ENCODE measurements at regions not wholly inside any gene's neighbourhood (a gene's known extent, or its start where the extent isn't known, plus 50 kb on each side); places are given as distances from the start of the nearest gene placed in this dataset.

- Mint-ChIP-seq H3K9me3 (peaks cover 0 to 3% (median 0%) of the 10 kb centered on the region in 6 donors), H3K27me3 (ENCODE audit: low read depth in 3 of 3) (peaks cover 2 to 15% (median 4%) of the 10 kb centered on the region in 3 donors), H3K27ac (no peak overlapping the region), H3K36me3 (peaks cover 0 to 3% (median 0%) of the 10 kb centered on the region in 3 donors), H3K4me1 (peaks cover 9 to 14% of the 10 kb centered on the region in 2 donors), H3K4me3 (no peak overlapping the region)
- no peak for DNase-seq
Measured at GRCh38 chr12:107336695-107337094, 243.3 kb upstream of the CRY1 start.

- H3K27me3 Mint-ChIP-seq (ENCODE audit: low read depth in 3 of 3) = peaks cover 0 to 15% (median 2%) of the 10 kb centered on the region in 3 donors
- H3K4me3 Mint-ChIP-seq = no peak overlapping the region
- DNase-seq = no peak
- peaks cover 8% of the 10 kb centered on the region in 2 donors for H3K4me1 Mint-ChIP-seq
- no peak overlapping the region for H3K27ac Mint-ChIP-seq
- H3K9me3 Mint-ChIP-seq = peaks cover 0 to 3% (median 0%) of the 10 kb centered on the region in 6 donors
- H3K36me3 Mint-ChIP-seq = peaks cover 0 to 3% (median 0%) of the 10 kb centered on the region in 3 donors
Measured at GRCh38 chr12:107337346-107338095, 244.2 kb upstream of the CRY1 start.

GRCh38 chr12:107339487-107339886 is 246.1 kb upstream of the CRY1 start:
- H3K36me3 Mint-ChIP-seq = peaks cover 0 to 3% (median 0%) of the 10 kb centered on the region in 3 donors
- H3K4me3 Mint-ChIP-seq = no peak overlapping the region
- no peak for DNase-seq
- H3K27me3 Mint-ChIP-seq (ENCODE audit: low read depth in 3 of 3) = peaks cover 0 to 10% (median 4%) of the 10 kb centered on the region in 3 donors
- H3K9me3 Mint-ChIP-seq = no peaks in the 10 kb centered on the region
- H3K27ac Mint-ChIP-seq = peak overlapping the region in 1 of 6 donors; percentile 25
- no peaks in the 10 kb centered on the region for H3K4me1 Mint-ChIP-seq

GRCh38 chr12:107339932-107340331 is 246.6 kb upstream of the CRY1 start:
- no peaks in the 10 kb centered on the region for H3K4me1 Mint-ChIP-seq
- H3K27ac Mint-ChIP-seq = no peak overlapping the region
- H3K27me3 Mint-ChIP-seq (ENCODE audit: low read depth in 3 of 3) = peaks cover 0 to 8% (median 3%) of the 10 kb centered on the region in 3 donors
- H3K36me3 Mint-ChIP-seq = peaks cover 0 to 3% (median 0%) of the 10 kb centered on the region in 3 donors
- no peak for DNase-seq
- no peaks in the 10 kb centered on the region for H3K9me3 Mint-ChIP-seq
- no peak overlapping the region for H3K4me3 Mint-ChIP-seq

- no peaks in the 10 kb centered on the region for H3K9me3 Mint-ChIP-seq
- no peak overlapping the region for H3K4me3 Mint-ChIP-seq
- no peaks in the 10 kb centered on the region for H3K4me1 Mint-ChIP-seq
- peaks cover 0 to 3% (median 0%) of the 10 kb centered on the region in 3 donors for H3K36me3 Mint-ChIP-seq
- peaks cover 0 to 10% (median 3%) of the 10 kb centered on the region in 3 donors for H3K27me3 Mint-ChIP-seq (ENCODE audit: low read depth in 3 of 3)
- H3K27ac Mint-ChIP-seq = no peak overlapping the region
- no peak for DNase-seq
Measured at GRCh38 chr12:107340898-107341297, 247.5 kb upstream of the CRY1 start.

GRCh38 chr12:107344035-107344808 is 250.9 kb upstream of the CRY1 start:
- peaks cover 0 to 8% (median 3%) of the 10 kb centered on the region in 3 donors for H3K27me3 Mint-ChIP-seq (ENCODE audit: low read depth in 3 of 3)
- no peaks in the 10 kb centered on the region for H3K4me1 Mint-ChIP-seq
- no peak for DNase-seq
- H3K27ac Mint-ChIP-seq = no peak overlapping the region
- H3K4me3 Mint-ChIP-seq = no peak overlapping the region
- no peaks in the 10 kb centered on the region for H3K9me3 Mint-ChIP-seq
- H3K36me3 Mint-ChIP-seq = peaks cover 0 to 3% (median 0%) of the 10 kb centered on the region in 3 donors

GRCh38 chr12:107347261-107347660 is 253.9 kb upstream of the CRY1 start:
- no peak overlapping the region for H3K4me3 Mint-ChIP-seq
- peaks cover 4 to 9% of the 10 kb centered on the region in 2 donors for H3K4me1 Mint-ChIP-seq

GRCh38 chr12:107349008-107349747 is 255.8 kb upstream of the CRY1 start:
- no peak overlapping the region for H3K4me3 Mint-ChIP-seq
- no peak overlapping the region for H3K27ac Mint-ChIP-seq
- DNase-seq = no peak
- no peaks in the 10 kb centered on the region for H3K9me3 Mint-ChIP-seq
- peaks cover 0 to 3% (median 0%) of the 10 kb centered on the region in 3 donors for H3K36me3 Mint-ChIP-seq
- peaks cover 17 to 19% of the 10 kb centered on the region in 2 donors for H3K4me1 Mint-ChIP-seq
- peaks cover 0 to 5% (median 4%) of the 10 kb centered on the region in 3 donors for H3K27me3 Mint-ChIP-seq (ENCODE audit: low read depth in 3 of 3)

More at GRCh38 chr12:107347261-107347660, 253.9 kb upstream of the CRY1 start:
- peaks cover 0 to 4% (median 3%) of the 10 kb centered on the region in 3 donors for H3K27me3 Mint-ChIP-seq (ENCODE audit: low read depth in 3 of 3)
- no peak for DNase-seq
- no peaks in the 10 kb centered on the region for H3K9me3 Mint-ChIP-seq
- peaks cover 0 to 3% (median 0%) of the 10 kb centered on the region in 3 donors for H3K36me3 Mint-ChIP-seq
- H3K27ac Mint-ChIP-seq = no peak overlapping the region

GRCh38 chr12:107349839-107350238 is 256.5 kb upstream of the CRY1 start:
- peaks cover 0 to 6% (median 5%) of the 10 kb centered on the region in 3 donors for H3K27me3 Mint-ChIP-seq (ENCODE audit: low read depth in 3 of 3)
- H3K9me3 Mint-ChIP-seq = peaks cover 0 to 2% (median 0%) of the 10 kb centered on the region in 6 donors
- H3K4me3 Mint-ChIP-seq = no peak overlapping the region
- peaks cover 19% of the 10 kb centered on the region in 2 donors for H3K4me1 Mint-ChIP-seq
- peaks cover 0 to 3% (median 0%) of the 10 kb centered on the region in 3 donors for H3K36me3 Mint-ChIP-seq
- no peak for DNase-seq
- H3K27ac Mint-ChIP-seq = no peak overlapping the region

GRCh38 chr12:107351109-107351508 is 257.8 kb upstream of the CRY1 start:
- DNase-seq = no peak
- no peaks in the 10 kb centered on the region for H3K36me3 Mint-ChIP-seq
- H3K4me1 Mint-ChIP-seq = peaks cover 19 to 21% of the 10 kb centered on the region in 2 donors
- peaks cover 2 to 5% (median 4%) of the 10 kb centered on the region in 3 donors for H3K27me3 Mint-ChIP-seq (ENCODE audit: low read depth in 3 of 3)
- no peak overlapping the region for H3K27ac Mint-ChIP-seq
- no peak overlapping the region for H3K4me3 Mint-ChIP-seq
- peaks cover 0 to 3% (median 0%) of the 10 kb centered on the region in 6 donors for H3K9me3 Mint-ChIP-seq

GRCh38 chr12:107351713-107352112 is 258.4 kb upstream of the CRY1 start:
- peaks cover 0 to 3% (median 0%) of the 10 kb centered on the region in 6 donors for H3K9me3 Mint-ChIP-seq
- H3K27me3 Mint-ChIP-seq (ENCODE audit: low read depth in 3 of 3) = peaks cover 2 to 5% (median 4%) of the 10 kb centered on the region in 3 donors
- DNase-seq = no peak
- H3K4me3 Mint-ChIP-seq = peak overlapping the region in 1 of 5 donors; percentile 16
- H3K27ac Mint-ChIP-seq = peak overlapping the region in 1 of 6 donors; percentile 8
- peaks cover 19 to 21% of the 10 kb centered on the region in 2 donors for H3K4me1 Mint-ChIP-seq
- no peaks in the 10 kb centered on the region for H3K36me3 Mint-ChIP-seq

- DNase-seq = no peak
- peaks cover 19 to 21% of the 10 kb centered on the region in 2 donors for H3K4me1 Mint-ChIP-seq
- peak overlapping the region in 2 of 6 donors; percentile 8 to 42 for H3K27ac Mint-ChIP-seq
- peaks cover 0 to 3% (median 0%) of the 10 kb centered on the region in 6 donors for H3K9me3 Mint-ChIP-seq
- peak overlapping the region in 4 of 5 donors; percentile 1 to 16 (median 7) for H3K4me3 Mint-ChIP-seq
- no peaks in the 10 kb centered on the region for H3K36me3 Mint-ChIP-seq
- H3K27me3 Mint-ChIP-seq (ENCODE audit: low read depth in 3 of 3) = peaks cover 2 to 5% (median 4%) of the 10 kb centered on the region in 3 donors
Measured at GRCh38 chr12:107352347-107353081, 259.2 kb upstream of the CRY1 start.

- Mint-ChIP-seq H3K4me3 (no peak overlapping the region), H3K9me3 (peaks cover 0 to 3% (median 0%) of the 10 kb centered on the region in 6 donors), H3K27ac (no peak overlapping the region), H3K27me3 (ENCODE audit: low read depth in 3 of 3) (peaks cover 2 to 5% (median 4%) of the 10 kb centered on the region in 3 donors), H3K36me3 (no peaks in the 10 kb centered on the region), H3K4me1 (peaks cover 19 to 21% of the 10 kb centered on the region in 2 donors)
- no peak for DNase-seq
Measured at GRCh38 chr12:107353312-107353711, 260.0 kb upstream of the CRY1 start.
